ENCODE measurements at regions not wholly inside any gene's neighbourhood (a gene's known extent, or its start where the extent isn't known, plus 50 kb on each side); places are given as distances from the start of the nearest gene placed in this dataset.
"Not testable (repeated sequence)": the region's sequence is repeated elsewhere in the genome, so short reads cannot be mapped to it uniquely, and the experiment has no call there.

- no peak for TF ChIP-seq CTCF (IDR thresholded peaks at IDR 0.05; ENCODE audit: insufficient read depth, low read depth, low read length, missing control alignments)
- H3K4me3 ChIP-seq (ENCODE audit: low read depth, low read length): no peak overlapping the region
- no peak for DNase-seq (ENCODE audit: low read depth)
Measured at GRCh38 chr4:57763070-57763469, 652.9 kb upstream of the IGFBP7 start.

GRCh38 chr4:57740625-57741190, 630.5 kb upstream of the IGFBP7 start:
- DNase-seq (ENCODE audit: low read depth): no peak
- no peak overlapping the region for H3K4me3 ChIP-seq (ENCODE audit: low read depth, low read length)
- TF ChIP-seq CTCF (IDR thresholded peaks at IDR 0.05; ENCODE audit: insufficient read depth, low read depth, low read length, missing control alignments): no peak

DNA sequence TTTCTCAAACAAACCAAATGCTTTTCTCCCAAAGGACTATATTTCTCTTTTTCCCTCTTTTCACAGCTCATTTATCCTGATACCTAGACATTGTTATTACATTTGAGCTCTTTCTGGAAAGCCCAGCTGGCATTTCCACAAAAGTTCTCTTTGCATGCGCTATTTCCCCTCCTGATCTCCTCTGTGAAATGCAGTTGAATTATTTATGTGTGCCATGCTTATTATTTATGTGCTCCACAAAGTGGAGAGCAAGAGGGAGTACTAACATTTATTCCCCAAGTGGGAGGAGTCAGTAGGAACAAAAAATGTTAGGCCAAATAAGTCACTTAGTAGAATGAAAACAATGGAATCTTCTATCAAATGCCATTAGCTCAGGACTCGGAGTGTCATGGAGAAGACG, 626.6 kb upstream of the IGFBP7 start:
- TF ChIP-seq CTCF (IDR thresholded peaks at IDR 0.05; ENCODE audit: insufficient read depth, low read depth, low read length, missing control alignments): no peak
- no peak for DNase-seq (ENCODE audit: low read depth)
- no peak overlapping the region for H3K4me3 ChIP-seq (ENCODE audit: low read depth, low read length)

- TF ChIP-seq CTCF (IDR thresholded peaks at IDR 0.05; ENCODE audit: insufficient read depth, low read depth, low read length, missing control alignments): no peak
Measured at GRCh38 chr4:57734104-57734670, 624.0 kb upstream of the IGFBP7 start.

DNA sequence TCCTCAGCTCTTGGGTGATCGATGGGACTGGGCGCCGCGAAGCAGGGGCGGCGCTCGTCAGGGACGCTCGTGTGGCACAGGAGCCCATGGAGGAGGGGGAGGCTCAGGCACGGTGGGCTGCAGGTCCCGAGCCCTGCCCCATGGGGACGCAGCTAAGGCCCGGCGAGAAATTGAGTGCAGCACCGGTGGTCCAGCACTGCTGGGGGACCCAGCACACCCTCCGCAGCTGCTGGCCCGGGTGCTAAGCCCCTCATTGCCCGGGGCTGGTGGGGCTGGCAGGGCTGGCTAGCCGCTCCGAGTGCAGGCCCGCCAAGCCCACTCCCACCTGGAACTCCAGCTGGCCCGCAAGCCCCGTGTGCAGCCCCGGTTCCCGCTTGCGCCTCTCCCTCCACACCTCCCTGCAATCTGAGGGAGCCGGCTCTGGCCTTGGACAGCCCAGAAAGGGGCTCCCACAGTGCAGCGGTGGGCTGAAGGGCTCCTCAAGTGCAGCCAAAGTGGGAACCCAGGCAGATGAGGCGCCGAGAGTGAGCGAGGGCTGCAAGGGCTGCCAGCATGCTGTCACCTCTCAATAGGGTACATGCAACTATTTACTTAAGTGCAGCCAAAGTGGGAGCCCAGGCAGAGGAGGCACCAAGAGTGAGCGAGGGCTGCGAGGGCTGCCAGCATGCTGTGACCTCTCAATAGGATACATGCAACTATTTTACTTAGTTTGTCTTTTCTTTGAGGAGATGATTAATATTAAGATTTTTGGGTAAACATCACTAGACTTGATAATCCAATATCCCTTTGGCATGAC, 619.8 kb upstream of the IGFBP7 start:
- not testable (repeated sequence) for DNase-seq (ENCODE audit: low read depth); H3K4me3 ChIP-seq (ENCODE audit: low read depth, low read length)

More at GRCh38 chr4:57734104-57734670, 624.0 kb upstream of the IGFBP7 start:
- H3K4me3 ChIP-seq (ENCODE audit: low read depth, low read length): no peak overlapping the region
- no peak for DNase-seq (ENCODE audit: low read depth)

GRCh38 chr4:57726154-57726553, 616.0 kb upstream of the IGFBP7 start:
- no peak for TF ChIP-seq CTCF (IDR thresholded peaks at IDR 0.05; ENCODE audit: insufficient read depth, low read depth, low read length, missing control alignments)
- DNase-seq (ENCODE audit: low read depth): no peak
- no peak overlapping the region for H3K4me3 ChIP-seq (ENCODE audit: low read depth, low read length)

DNA sequence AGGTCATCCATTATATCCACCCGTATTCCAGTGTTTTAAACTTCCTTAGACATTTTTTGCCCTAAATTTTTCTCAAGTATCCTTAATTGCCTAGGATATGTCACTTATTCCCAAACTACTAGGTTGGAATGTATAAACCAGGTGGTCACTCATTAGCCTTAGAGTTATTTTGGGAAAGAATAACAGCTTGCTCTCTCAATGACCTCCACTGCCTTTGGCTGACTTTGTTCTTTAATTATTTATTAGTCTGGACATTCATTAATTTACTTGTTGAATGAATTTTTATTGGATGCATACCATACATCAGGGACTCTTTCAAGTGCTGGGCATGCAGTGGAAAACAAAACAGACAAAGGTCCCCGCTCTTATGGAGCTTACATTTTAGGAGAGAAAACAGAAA, 609.3 kb upstream of the IGFBP7 start:
- no peak for DNase-seq (ENCODE audit: low read depth)
- no peak for TF ChIP-seq CTCF (IDR thresholded peaks at IDR 0.05; ENCODE audit: insufficient read depth, low read depth, low read length, missing control alignments)

DNA sequence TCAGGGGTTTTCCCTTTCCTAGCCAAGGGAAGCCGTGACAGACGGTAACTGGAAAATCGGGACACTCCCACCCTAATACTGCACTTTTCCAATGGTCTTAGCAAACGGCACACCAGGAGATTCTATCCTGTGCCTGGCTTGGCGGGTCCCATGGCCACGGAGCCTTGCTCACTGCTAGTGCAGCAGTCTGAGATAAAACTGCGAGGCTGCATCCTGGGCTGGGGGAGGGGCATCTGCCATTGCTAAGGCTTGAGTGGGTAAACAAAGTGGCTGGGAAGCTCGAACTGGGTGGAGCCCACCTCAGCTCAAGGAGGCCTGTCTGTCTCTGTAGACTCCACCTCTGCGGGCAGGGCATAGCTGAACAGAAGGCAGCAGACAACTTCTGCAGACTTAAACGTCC, 604.1 kb upstream of the IGFBP7 start:
- not testable (repeated sequence) for H3K4me3 ChIP-seq (ENCODE audit: low read depth, low read length); DNase-seq (ENCODE audit: low read depth)

More for the DNA sequence above, 609.3 kb upstream of the IGFBP7 start:
- H3K4me3 ChIP-seq (ENCODE audit: low read depth, low read length): no peak overlapping the region

Measured in GM12865 (cell line).